NT2/D1 (cell line): ENCODE measurements at regions not wholly inside any gene's neighbourhood (a gene's known extent, or its start where the extent isn't known, plus 50 kb on each side); places are given as distances from the start of the nearest gene placed in this dataset.

ENCODE experiments used
- SUZ12 ChIP-seq: IDR thresholded peaks from 2 replicates; pipeline ENCODE4 v1.6.1; 2011; ENCODE audit not compliant: insufficient read length, insufficient read depth; ENCODE audit errors: extremely low read depth
- YY1 ChIP-seq: IDR thresholded peaks from 2 replicates; pipeline ENCODE4 v1.6.1; 2011; ENCODE audit not compliant: insufficient read length, insufficient read depth
- ZNF274 ChIP-seq: IDR thresholded peaks from 2 replicates; pipeline ENCODE4 v1.6.1; 2011; ENCODE audit warnings: mild to moderate bottlenecking, low read depth, low read length

- TF ChIP-seq YY1 (no peak), SUZ12 (no peak), ZNF274 (no peak)
Measured at GRCh38 chrX:151815398-151815797, 80.9 kb downstream of the CNGA2 start.
